Upper lobe of left lung (tissue), 6 donors: ENCODE measurements at regions not wholly inside any gene's neighbourhood (a gene's known extent, or its start where the extent isn't known, plus 50 kb on each side); places are given as distances from the start of the nearest gene placed in this dataset.
"Not testable (repeated sequence)": the region's sequence is repeated elsewhere in the genome, so short reads cannot be mapped to it uniquely, and the experiment has no call there.

Experiments
- ATAC-seq, 2 donors: fragments of 200-7000 bp; cut with Tn5 transposase; one replicate each; pipeline ENCODE4 v1.9.1; 2022; ENCODE audit warnings: mild to moderate bottlenecking in 2 of 2, moderate library complexity in 2 of 2; ENCODE audit not compliant: low FRiP score in 2 of 2
- DNase-seq, 2 donors: peaks; one replicate each; pipeline ENCODE4 v3.0.0-alpha.2; 2019 to 2020
- H3K27ac ChIP-seq, 4 donors: fragments of 200-600 bp; sonication (generic); one replicate each; pipeline ENCODE4 v1.5.1; 2016 to 2019
- H3K27me3 ChIP-seq, 4 donors: fragments of 200-600 bp; sonication (generic); one replicate each; pipeline ENCODE4 v1.5.1; 2017 to 2019
- H3K36me3 ChIP-seq, 4 donors: fragments of 200-600 bp; sonication (generic); one replicate each; pipeline ENCODE4 v1.5.1; 2016 to 2019
- H3K4me1 ChIP-seq, 4 donors: fragments of 200-600 bp; sonication (generic); one replicate each; pipeline ENCODE4 v1.5.1; 2018 to 2019
- H3K4me3 ChIP-seq, 4 donors: fragments of 200-600 bp; sonication (generic); one replicate each; pipeline ENCODE4 v1.5.1; 2017 to 2019; ENCODE audit warnings: mild to moderate bottlenecking in 2 of 4, moderate library complexity in 1 of 4
- H3K9me3 ChIP-seq, 4 donors: fragments of 200-600 bp; sonication (generic); one replicate each; pipeline ENCODE4 v1.5.1; 2018 to 2019
- CTCF ChIP-seq, 6 experiments: fragments of 450-650 bp in 4 of 6; fragments of 200-600 bp in 2 of 6; sonication (generic) in 2 of 6; IDR thresholded peaks; one replicate each; pipeline ENCODE4 v1.5.1; 2016 to 2019; ENCODE audit warnings: antibody characterized with exemption in 6 of 6
- EP300 ChIP-seq, 4 donors: sonication (generic); formaldehyde crosslinking; IDR thresholded peaks; one replicate each; pipeline ENCODE4 v1.5.1; 2017; ENCODE audit warnings: antibody characterized with exemption in 4 of 4, control low read depth in 2 of 4
- POLR2A ChIP-seq, 4 donors: fragments of 450-650 bp; IDR thresholded peaks; one replicate each; pipeline ENCODE4 v1.5.1; 2016 to 2017; ENCODE audit warnings: antibody characterized with exemption in 4 of 4, mild to moderate bottlenecking in 2 of 4
- POLR2AphosphoS5 ChIP-seq, 2 donors: sonication (generic); formaldehyde crosslinking; IDR thresholded peaks; one replicate each; pipeline ENCODE4 v1.5.1; 2017; ENCODE audit warnings: antibody characterized with exemption in 2 of 2
- WGBS, 2 donors: methylation state at CpG; one replicate each; pipeline ENCODE4 v1.1.5; 2017 to 2018; 5-methylcytosine and 5-hydroxymethylcytosine counted together
- donor health status: DM: no; HTN: no; CAD: no; lungs with moderate emphysema.
- donor health status: DM: no; HTN: yes; CAD: no; lungs with severe emphysema.

- no peaks in the 10 kb centered on the region for H3K9me3 ChIP-seq
- no peaks in the 10 kb centered on the region for H3K36me3 ChIP-seq
- TF ChIP-seq EP300 (IDR thresholded peaks at IDR 0.05): no peak
- no peak for TF ChIP-seq CTCF (IDR thresholded peaks at IDR 0.05)
- no peak for TF ChIP-seq POLR2A (IDR thresholded peaks at IDR 0.05)
- no peak for TF ChIP-seq POLR2AphosphoS5 (IDR thresholded peaks at IDR 0.05)
- 24 to 51% methylated on average over 3 of the region's 3 CpGs for WGBS, 2 donors
- no peak overlapping the region for H3K4me3 ChIP-seq
- DNase-seq (no peak), ATAC-seq (no peak)
- no peak overlapping the region for H3K27ac ChIP-seq
- H3K4me1 ChIP-seq: no peaks in the 10 kb centered on the region
- no peaks in the 10 kb centered on the region for H3K27me3 ChIP-seq
Measured at GRCh38 chr14:95770777-95771176, 56.9 kb upstream of the TCL1A start.

- ATAC-seq (no peak), DNase-seq (no peak)
- Histone ChIP-seq H3K4me1 (no peaks in the 10 kb centered on the region), H3K27ac (no peak overlapping the region), H3K4me3 (no peak overlapping the region), H3K36me3 (no peaks in the 10 kb centered on the region), H3K27me3 (no peaks in the 10 kb centered on the region), H3K9me3 (no peaks in the 10 kb centered on the region)
- no peak for TF ChIP-seq POLR2A (IDR thresholded peaks at IDR 0.05)
- no peak for TF ChIP-seq EP300 (IDR thresholded peaks at IDR 0.05)
- TF ChIP-seq CTCF (IDR thresholded peaks at IDR 0.05): no peak
- no peak for TF ChIP-seq POLR2AphosphoS5 (IDR thresholded peaks at IDR 0.05)
- 60 to 63% methylated on average over 4 of the region's 4 CpGs for WGBS, 2 donors
Measured at GRCh38 chr14:95769976-95770375, 56.1 kb upstream of the TCL1A start.

- WGBS, 2 donors: 45 to 56% methylated on average over 5 of the region's 5 CpGs
- not testable (repeated sequence) for ATAC-seq, H3K27me3 ChIP-seq, H3K27ac ChIP-seq, H3K9me3 ChIP-seq, H3K4me3 ChIP-seq, H3K4me1 ChIP-seq, DNase-seq, H3K36me3 ChIP-seq
Measured at GRCh38 chr14:95769431-95769830, 55.5 kb upstream of the TCL1A start.

GRCh38 chr14:95765051-95765450 lies 51.1 kb upstream of the TCL1A start:
- ATAC-seq: no peak
- DNase-seq: no peak
- no peak overlapping the region for H3K4me3 ChIP-seq
- H3K4me1 ChIP-seq: no peaks in the 10 kb centered on the region
- no peaks in the 10 kb centered on the region for H3K36me3 ChIP-seq
- H3K9me3 ChIP-seq: no peaks in the 10 kb centered on the region
- TF ChIP-seq POLR2AphosphoS5 (IDR thresholded peaks at IDR 0.05) (no peak), CTCF (IDR thresholded peaks at IDR 0.05) (no peak), EP300 (IDR thresholded peaks at IDR 0.05) (no peak), POLR2A (IDR thresholded peaks at IDR 0.05) (no peak)
- no peaks in the 10 kb centered on the region for H3K27me3 ChIP-seq
- no peak overlapping the region for H3K27ac ChIP-seq
- 54% methylated on average over 9 of the region's 9 CpGs for WGBS, 2 donors

GRCh38 chr14:95763875-95764274 lies 50.0 kb upstream of the TCL1A start:
- H3K27me3 ChIP-seq: no peaks in the 10 kb centered on the region
- WGBS, 2 donors: 88 to 91% methylated on average over 3 of the region's 3 CpGs

More at GRCh38 chr14:95763875-95764274, 50.0 kb upstream of the TCL1A start:
- Histone ChIP-seq H3K36me3 (no peaks in the 10 kb centered on the region), H3K4me1 (no peaks in the 10 kb centered on the region), H3K9me3 (no peaks in the 10 kb centered on the region), H3K27ac (no peak overlapping the region), H3K4me3 (no peak overlapping the region)
- TF ChIP-seq CTCF (IDR thresholded peaks at IDR 0.05) (no peak), POLR2AphosphoS5 (IDR thresholded peaks at IDR 0.05) (no peak), POLR2A (IDR thresholded peaks at IDR 0.05) (no peak), EP300 (IDR thresholded peaks at IDR 0.05) (no peak)
- ATAC-seq: no peak
- DNase-seq: no peak
